Panc1 (cell line): ENCODE measurements at regions not wholly inside any gene's neighbourhood (a gene's known extent, or its start where the extent isn't known, plus 50 kb on each side); places are given as distances from the start of the nearest gene placed in this dataset.

ENCODE experiments used
- CTCF ChIP-seq: fragments of 450-650 bp; IDR thresholded peaks from 2 replicates; pipeline ENCODE4 v1.5.1; 2017; ENCODE audit warnings: mild to moderate bottlenecking
- POLR2AphosphoS5 ChIP-seq: IDR thresholded peaks from 2 replicates; pipeline ENCODE4 v1.6.1; 2012; ENCODE audit warnings: mild to moderate bottlenecking, low read depth, low read length, moderate library complexity

- TF ChIP-seq POLR2AphosphoS5 (no peak), CTCF (peak; percentile 40; the same call in 1 of the 2 replicates)
Measured at GRCh38 chr9:4375424-4376200, 75.7 kb upstream of the GLIS3 start.
